Natural killer cell (primary cell): ENCODE measurements at regions not wholly inside any gene's neighbourhood (a gene's known extent, or its start where the extent isn't known, plus 50 kb on each side); places are given as distances from the start of the nearest gene placed in this dataset.

ENCODE experiments used
- ATAC-seq, 3 donors: fragments of 150-1000 bp in 2 of 3; fragments of 200-7000 bp in 1 of 3; cut with Tn5 transposase; 1 replicate in 1 of 3; 2 replicates in 2 of 3; pipeline ENCODE4 v1.10.0; 2021; ENCODE audit warnings: mild to moderate bottlenecking in 2 of 3, moderate library complexity in 2 of 3
- DNase-seq, 2 donors: peaks; one replicate each; pipeline versions ENCODE4 v3.0.0 to v3.0.0-alpha.2; 2013 to 2021; ENCODE audit warnings: mixed read lengths in 1 of 2
- H3K27ac ChIP-seq: one replicate; pipeline ENCODE4 v1.5.1; 2013; ENCODE audit warnings: mild to moderate bottlenecking, low read length
- H3K27me3 ChIP-seq: one replicate; pipeline ENCODE4 v1.6.1; 2013; ENCODE audit warnings: low read length; ENCODE audit not compliant: control insufficient read depth, insufficient read depth
- H3K36me3 ChIP-seq: one replicate; pipeline ENCODE4 v1.6.1; 2013; ENCODE audit warnings: low read length; ENCODE audit not compliant: control insufficient read depth, insufficient read depth
- H3K4me1 ChIP-seq: one replicate; pipeline ENCODE4 v1.6.1; 2013; ENCODE audit warnings: low read length; ENCODE audit not compliant: control insufficient read depth, insufficient read depth
- H3K4me3 ChIP-seq: one replicate; pipeline ENCODE4 v1.5.1; 2013; ENCODE audit warnings: low read length
- H3K9me3 ChIP-seq: one replicate; pipeline ENCODE4 v1.6.1; 2013; ENCODE audit warnings: low read length; ENCODE audit not compliant: control insufficient read depth, insufficient read depth
- H3K27ac Mint-ChIP-seq, 2 donors: one replicate each; pipeline ENCODE4 v1.8.0; 2022; ENCODE audit warnings: mild to moderate bottlenecking in 2 of 2, mixed read lengths in 2 of 2, moderate library complexity in 1 of 2
- H3K27me3 Mint-ChIP-seq, 2 donors: one replicate each; pipeline ENCODE4 v1.8.0; 2022; ENCODE audit warnings: low read depth in 2 of 2, mixed read lengths in 2 of 2
- H3K36me3 Mint-ChIP-seq: one replicate; pipeline ENCODE4 v1.8.0; 2022; ENCODE audit warnings: mixed read lengths
- H3K4me1 Mint-ChIP-seq, 2 donors: one replicate each; pipeline ENCODE4 v1.8.0; 2022; ENCODE audit warnings: mixed read lengths in 2 of 2
- H3K4me3 Mint-ChIP-seq: one replicate; pipeline ENCODE4 v1.8.0; 2022; ENCODE audit warnings: mild to moderate bottlenecking, moderate library complexity, mixed read lengths
- H3K9me3 Mint-ChIP-seq, 2 donors: one replicate each; pipeline ENCODE4 v1.8.0; 2022; ENCODE audit warnings: mixed read lengths in 2 of 2
- CTCF ChIP-seq: fragments of 200-600 bp; IDR thresholded peaks from one replicate; pipeline ENCODE4 v1.8.0; 2022; ENCODE audit warnings: antibody characterized with exemption
- WGBS: methylation state at CpG from one replicate; pipeline ENCODE4 v1.1.7; 2013; ENCODE audit warnings: missing lambda C conversion rate; ENCODE audit not compliant: insufficient coverage; 5-methylcytosine and 5-hydroxymethylcytosine counted together
- intact Hi-C: fragments of 100-400 bp; cut with micrococcal nuclease; formaldehyde crosslinking; loops from one replicate; pipeline ENCODE4 v1.14.2; 2022

DNA sequence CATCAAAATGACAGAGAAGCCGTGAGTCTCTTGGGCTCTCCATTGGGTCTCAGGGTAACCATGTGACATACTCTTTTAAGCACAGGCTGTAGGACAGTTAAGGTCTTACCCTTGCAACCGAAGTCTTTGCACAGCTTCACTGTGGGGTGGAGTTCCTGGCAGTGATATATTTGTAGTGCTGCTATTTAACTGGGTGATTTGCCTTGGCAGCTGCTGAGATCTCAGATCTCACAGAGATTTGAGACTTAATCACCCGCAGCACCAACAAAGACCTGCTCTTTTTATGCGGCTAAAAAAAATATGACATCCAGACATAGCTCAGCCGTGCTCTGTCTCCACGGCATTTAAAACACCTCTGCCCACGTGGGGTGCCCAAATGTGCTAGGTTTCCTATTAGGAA, 63.4 kb upstream of the NPTX2 start:
- Histone ChIP-seq H3K4me1 (no peaks in the 10 kb centered on the region), H3K36me3 (no peaks in the 10 kb centered on the region), H3K27me3 (no peaks in the 10 kb centered on the region), H3K9me3 (peaks cover 8% of the 10 kb centered on the region), H3K27ac (no peak overlapping the region), H3K4me3 (no peak overlapping the region)
- 93% methylated on average over 7 of the region's 7 CpGs for WGBS
- H3K4me1 Mint-ChIP-seq: no peaks in the 10 kb centered on the region
- intact Hi-C loops: no loop called here
- H3K9me3 Mint-ChIP-seq: no peaks in the 10 kb centered on the region
- H3K27ac Mint-ChIP-seq: no peak overlapping the region
- DNase-seq (no peak), ATAC-seq (no peak)
- no peaks in the 10 kb centered on the region for H3K27me3 Mint-ChIP-seq
- H3K36me3 Mint-ChIP-seq: no peaks in the 10 kb centered on the region
- H3K4me3 Mint-ChIP-seq: no peak overlapping the region
- no peak for TF ChIP-seq CTCF

DNA sequence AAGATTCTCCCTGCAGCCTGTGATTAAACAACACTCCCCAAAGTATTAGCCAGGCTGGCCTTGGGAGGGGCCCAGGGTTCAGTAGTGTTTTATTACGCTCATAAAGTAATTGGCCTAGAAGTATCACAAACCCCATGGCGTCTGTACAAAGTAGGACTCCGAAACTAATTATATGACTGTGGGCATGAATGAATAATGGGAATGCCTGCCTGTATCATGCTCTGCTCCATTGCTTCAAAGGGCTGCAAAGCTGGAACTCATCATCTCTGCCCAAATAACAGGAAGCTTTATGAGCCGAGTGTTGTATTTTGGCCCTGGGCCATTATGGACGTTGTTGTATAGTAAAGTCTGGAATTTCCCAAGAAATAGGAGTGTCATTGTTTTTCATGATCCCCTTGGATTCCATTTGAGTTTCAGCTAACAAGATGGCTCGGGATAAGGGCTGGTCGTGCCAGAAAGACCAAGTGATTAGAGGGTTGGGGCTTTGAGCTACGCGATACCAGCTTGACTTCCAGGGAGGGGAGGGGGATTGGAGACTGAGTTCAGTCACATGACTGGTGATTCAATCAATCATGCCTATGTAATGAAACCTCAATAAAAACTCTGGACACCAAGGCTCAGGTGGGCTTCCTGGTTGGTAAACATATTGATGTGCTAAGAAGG, 65.3 kb upstream of the NPTX2 start:
- intact Hi-C loops: no loop called here
- Mint-ChIP-seq H3K27me3 (no peaks in the 10 kb centered on the region), H3K4me3 (no peak overlapping the region), H3K4me1 (no peaks in the 10 kb centered on the region), H3K36me3 (no peaks in the 10 kb centered on the region), H3K9me3 (peaks cover 0 to 9% of the 10 kb centered on the region in 2 donors), H3K27ac (no peak overlapping the region)
- peaks cover 8% of the 10 kb centered on the region for H3K9me3 ChIP-seq
- no peak overlapping the region for H3K4me3 ChIP-seq
- DNase-seq: no peak
- ATAC-seq: no peak
- 89% methylated on average over 9 of the region's 9 CpGs for whole genome bisulfite sequencing
- H3K27me3 ChIP-seq: no peaks in the 10 kb centered on the region
- H3K36me3 ChIP-seq: no peaks in the 10 kb centered on the region
- H3K27ac ChIP-seq: no peak overlapping the region
- no peak for TF ChIP-seq CTCF
- no peaks in the 10 kb centered on the region for H3K4me1 ChIP-seq

DNA sequence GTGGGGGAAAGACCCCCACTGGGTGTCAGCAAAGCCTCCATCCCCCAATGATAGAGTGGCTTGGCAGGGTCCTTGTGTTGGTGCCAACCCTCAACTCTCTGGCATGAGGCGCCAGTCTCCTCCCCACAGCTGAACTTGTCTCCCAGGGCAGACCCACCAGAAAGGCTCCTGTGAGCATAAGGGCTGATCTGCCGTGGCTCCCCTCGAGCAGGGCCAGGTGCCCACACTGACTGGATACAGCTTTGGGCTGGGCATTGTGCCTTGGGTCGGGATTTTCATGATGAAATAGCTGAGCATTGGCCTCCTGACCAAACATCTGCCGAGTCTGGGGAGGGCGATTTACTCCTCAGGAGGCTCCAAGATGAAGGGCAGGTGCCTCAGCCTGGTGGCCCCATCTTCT, 68.1 kb upstream of the NPTX2 start:
- H3K27ac Mint-ChIP-seq: no peak overlapping the region
- no peaks in the 10 kb centered on the region for H3K4me1 Mint-ChIP-seq
- Histone ChIP-seq H3K27me3 (no peaks in the 10 kb centered on the region), H3K9me3 (peaks cover 8% of the 10 kb centered on the region), H3K27ac (no peak overlapping the region), H3K36me3 (no peaks in the 10 kb centered on the region), H3K4me3 (no peak overlapping the region), H3K4me1 (no peaks in the 10 kb centered on the region)
- no peak overlapping the region for H3K4me3 Mint-ChIP-seq
- TF ChIP-seq CTCF: no peak
- no peaks in the 10 kb centered on the region for H3K36me3 Mint-ChIP-seq
- ATAC-seq: no peak
- peaks cover 0 to 9% of the 10 kb centered on the region in 2 donors for H3K9me3 Mint-ChIP-seq
- intact Hi-C loops: no loop called here
- WGBS: 73% methylated on average over 6 of the region's 6 CpGs
- DNase-seq: no peak
- H3K27me3 Mint-ChIP-seq: no peaks in the 10 kb centered on the region

DNA sequence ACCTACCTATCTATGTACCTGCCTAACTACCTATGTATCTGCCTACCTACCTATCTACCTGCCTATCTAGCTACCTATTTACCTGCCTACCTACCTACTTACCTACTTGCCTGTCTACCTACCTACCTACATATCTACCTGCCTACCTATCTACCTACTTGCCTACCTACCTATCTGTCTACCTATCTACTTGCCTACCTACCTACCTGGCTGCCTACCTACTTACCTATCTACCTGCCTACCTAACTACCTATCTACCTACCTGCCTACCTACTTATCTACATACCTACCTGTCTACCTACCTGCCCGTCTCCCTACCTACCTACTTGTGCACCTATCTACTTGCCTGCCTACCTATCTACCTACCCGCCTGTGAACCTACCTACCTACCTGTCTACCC, 68.7 kb upstream of the NPTX2 start:
- Mint-ChIP-seq H3K9me3 (peaks cover 0 to 9% of the 10 kb centered on the region in 2 donors), H3K27ac (no peak overlapping the region), H3K4me1 (no peaks in the 10 kb centered on the region), H3K27me3 (no peaks in the 10 kb centered on the region), H3K4me3 (no peak overlapping the region), H3K36me3 (no peaks in the 10 kb centered on the region)
- WGBS: 86% methylated on average over 2 of the region's 2 CpGs
- no peak for TF ChIP-seq CTCF
- intact Hi-C loops: no loop called here
- H3K27me3 ChIP-seq: no peaks in the 10 kb centered on the region
- ATAC-seq: no peak
- no peaks in the 10 kb centered on the region for H3K4me1 ChIP-seq
- H3K27ac ChIP-seq: no peak overlapping the region
- DNase-seq: no peak
- peaks cover 8% of the 10 kb centered on the region for H3K9me3 ChIP-seq
- no peak overlapping the region for H3K4me3 ChIP-seq
- no peaks in the 10 kb centered on the region for H3K36me3 ChIP-seq
